ENCODE measurements at regions not wholly inside any gene's neighbourhood (a gene's known extent, or its start where the extent isn't known, plus 50 kb on each side); places are given as distances from the start of the nearest gene placed in this dataset.

- no peak for DNase-seq
Observed at GRCh38 chr10:89093728-89094127, 103.1 kb downstream of the FAS start.

GRCh38 chr10:89092981-89093380 is 102.4 kb downstream of the FAS start:
- no peak for DNase-seq

- DNase-seq = no peak
Observed at GRCh38 chr10:89092439-89092838, 101.8 kb downstream of the FAS start.

GRCh38 chr10:89091496-89091895 is 100.9 kb downstream of the FAS start:
- peak; percentile 64 for DNase-seq

- DNase-seq = peak; percentile 90
Observed at GRCh38 chr10:89090756-89091445, 100.3 kb downstream of the FAS start.

- DNase-seq = peak; percentile 99
Observed at GRCh38 chr10:89086801-89087521, 96.4 kb downstream of the FAS start.

GRCh38 chr10:89085153-89085552 is 94.6 kb downstream of the FAS start:
- DNase-seq = peak; percentile 67

GRCh38 chr10:89082086-89082485 is 91.5 kb downstream of the FAS start:
- no peak for DNase-seq

- DNase-seq = no peak
Observed at GRCh38 chr10:89080660-89081059, 90.1 kb downstream of the FAS start.

GRCh38 chr10:89079961-89080360 is 89.4 kb downstream of the FAS start:
- no peak for DNase-seq

GRCh38 chr10:89078724-89079672 is 88.4 kb downstream of the FAS start:
- peak; percentile 63 for DNase-seq

GRCh38 chr10:89076120-89076519 is 85.5 kb downstream of the FAS start:
- DNase-seq = no peak

- DNase-seq = no peak
Observed at GRCh38 chr10:89075631-89076030, 85.0 kb downstream of the FAS start.

- DNase-seq = no peak
Observed at GRCh38 chr10:89074120-89074519, 83.5 kb downstream of the FAS start.

- no peak for DNase-seq
Observed at GRCh38 chr10:89073719-89074118, 83.1 kb downstream of the FAS start.

GRCh38 chr10:89069589-89069988 is 79.0 kb downstream of the FAS start:
- DNase-seq = no peak
